ENCODE measurements at regions not wholly inside any gene's neighbourhood (a gene's known extent, or its start where the extent isn't known, plus 50 kb on each side); places are given as distances from the start of the nearest gene placed in this dataset.

GRCh38 chr18:78521744-78522143 lies 457.9 kb upstream of the SALL3 start:
- no peak for TF ChIP-seq SIN3A (IDR thresholded peaks at IDR 0.05; ENCODE audit: borderline replicate concordance, insufficient read depth, low read length)
- no peak for TF ChIP-seq POLR2AphosphoS5 (IDR thresholded peaks at IDR 0.05; ENCODE audit: low read depth, low read length)
- TF ChIP-seq FOXP2 (optimal IDR thresholded peaks at IDR 0.05; ENCODE audit: borderline replicate concordance, extremely low read depth, extremely low read length, insufficient read depth), result no peak
- TF ChIP-seq TAF1 (IDR thresholded peaks at IDR 0.05; ENCODE audit: borderline replicate concordance, insufficient read depth, low read length), result no peak
- no peak for TF ChIP-seq REST (IDR thresholded peaks at IDR 0.05; ENCODE audit: insufficient read depth in 1 of 2, low read depth in 2 of 2, low read length in 2 of 2)
